NB4 (cell line): ENCODE measurements at regions not wholly inside any gene's neighbourhood (a gene's known extent, or its start where the extent isn't known, plus 50 kb on each side); places are given as distances from the start of the nearest gene placed in this dataset.
"Not testable (repeated sequence)": the region's sequence is repeated elsewhere in the genome, so short reads cannot be mapped to it uniquely, and the experiment has no call there.

ENCODE experiments used
- DNase-seq: peaks from one replicate; pipeline ENCODE4 v3.0.0; 2010; ENCODE audit warnings: low read depth
- H3K4me3 ChIP-seq: one replicate; pipeline ENCODE4 v1.5.1; 2011; ENCODE audit warnings: mild to moderate bottlenecking, low read depth, low read length, moderate library complexity
- MYC ChIP-seq: IDR thresholded peaks from 2 replicates; pipeline ENCODE4 v1.6.1; 2011; ENCODE audit warnings: low read depth, low read length
- POLR2A ChIP-seq: IDR thresholded peaks from 2 replicates; pipeline ENCODE4 v1.6.1; 2011; ENCODE audit warnings: mild to moderate bottlenecking; ENCODE audit not compliant: insufficient read length; ENCODE audit errors: extremely low read depth
- TF ChIP-seq, protein P1 (sequence below): IDR thresholded peaks from 2 replicates; pipeline ENCODE4 v1.6.1; 2011; ENCODE audit warnings: low read depth, low read length
- TF ChIP-seq, protein P2 (sequence below): IDR thresholded peaks from one replicate; pipeline ENCODE4 v1.5.1; 2012; ENCODE audit warnings: low read depth, low read length

DNA sequence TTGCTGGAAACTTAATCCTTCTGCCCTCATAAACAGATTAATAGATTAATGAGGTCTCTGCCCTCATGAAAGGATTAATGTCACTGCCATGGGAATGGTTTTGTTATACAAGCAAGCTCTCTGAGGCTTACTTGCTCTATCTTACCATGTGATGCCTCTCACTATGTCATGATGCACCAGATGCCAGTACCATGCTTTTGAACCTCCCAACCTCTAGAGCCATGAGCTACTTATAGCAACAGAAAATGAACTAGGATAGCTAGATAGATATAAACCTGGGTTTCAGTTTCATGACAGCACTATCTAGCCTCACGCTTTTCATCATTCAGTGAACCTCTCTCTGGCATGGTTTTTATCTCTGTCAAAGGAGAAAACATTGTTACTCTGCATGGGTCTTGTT, 371.6 kb upstream of the LRP1B start:
- no peak overlapping the region for H3K4me3 ChIP-seq
- TF ChIP-seq POLR2A = no peak
- no peak for TF ChIP-seq MYC
- TF ChIP-seq, protein P1, sequence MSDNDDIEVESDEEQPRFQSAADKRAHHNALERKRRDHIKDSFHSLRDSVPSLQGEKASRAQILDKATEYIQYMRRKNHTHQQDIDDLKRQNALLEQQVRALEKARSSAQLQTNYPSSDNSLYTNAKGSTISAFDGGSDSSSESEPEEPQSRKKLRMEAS = no peak
- TF ChIP-seq, protein P2, sequence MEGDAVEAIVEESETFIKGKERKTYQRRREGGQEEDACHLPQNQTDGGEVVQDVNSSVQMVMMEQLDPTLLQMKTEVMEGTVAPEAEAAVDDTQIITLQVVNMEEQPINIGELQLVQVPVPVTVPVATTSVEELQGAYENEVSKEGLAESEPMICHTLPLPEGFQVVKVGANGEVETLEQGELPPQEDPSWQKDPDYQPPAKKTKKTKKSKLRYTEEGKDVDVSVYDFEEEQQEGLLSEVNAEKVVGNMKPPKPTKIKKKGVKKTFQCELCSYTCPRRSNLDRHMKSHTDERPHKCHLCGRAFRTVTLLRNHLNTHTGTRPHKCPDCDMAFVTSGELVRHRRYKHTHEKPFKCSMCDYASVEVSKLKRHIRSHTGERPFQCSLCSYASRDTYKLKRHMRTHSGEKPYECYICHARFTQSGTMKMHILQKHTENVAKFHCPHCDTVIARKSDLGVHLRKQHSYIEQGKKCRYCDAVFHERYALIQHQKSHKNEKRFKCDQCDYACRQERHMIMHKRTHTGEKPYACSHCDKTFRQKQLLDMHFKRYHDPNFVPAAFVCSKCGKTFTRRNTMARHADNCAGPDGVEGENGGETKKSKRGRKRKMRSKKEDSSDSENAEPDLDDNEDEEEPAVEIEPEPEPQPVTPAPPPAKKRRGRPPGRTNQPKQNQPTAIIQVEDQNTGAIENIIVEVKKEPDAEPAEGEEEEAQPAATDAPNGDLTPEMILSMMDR = no peak
- DNase-seq = no peak

DNA sequence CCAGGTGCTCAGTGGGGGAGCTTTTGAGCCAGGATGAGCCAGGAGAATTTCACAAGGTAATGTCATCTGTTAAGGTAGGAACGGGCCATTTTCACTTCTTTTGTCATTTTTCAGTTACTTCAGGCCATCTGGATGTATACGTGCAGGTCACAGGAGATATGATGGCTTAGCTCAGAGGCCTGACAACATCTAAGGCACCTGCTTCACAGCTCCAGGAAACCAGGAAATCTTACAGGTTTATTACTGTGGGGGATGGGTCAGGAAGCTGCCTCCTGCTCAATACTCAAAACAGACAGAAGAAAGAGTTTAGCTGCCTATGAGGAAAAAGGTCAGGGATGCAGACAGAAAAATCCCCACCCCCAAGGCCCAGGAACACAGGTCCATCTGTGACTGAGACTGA, 364.3 kb upstream of the LRP1B start:
- no peak for TF ChIP-seq MYC
- TF ChIP-seq, protein P1 = no peak
- TF ChIP-seq POLR2A = no peak
- TF ChIP-seq, protein P2 = no peak

DNA sequence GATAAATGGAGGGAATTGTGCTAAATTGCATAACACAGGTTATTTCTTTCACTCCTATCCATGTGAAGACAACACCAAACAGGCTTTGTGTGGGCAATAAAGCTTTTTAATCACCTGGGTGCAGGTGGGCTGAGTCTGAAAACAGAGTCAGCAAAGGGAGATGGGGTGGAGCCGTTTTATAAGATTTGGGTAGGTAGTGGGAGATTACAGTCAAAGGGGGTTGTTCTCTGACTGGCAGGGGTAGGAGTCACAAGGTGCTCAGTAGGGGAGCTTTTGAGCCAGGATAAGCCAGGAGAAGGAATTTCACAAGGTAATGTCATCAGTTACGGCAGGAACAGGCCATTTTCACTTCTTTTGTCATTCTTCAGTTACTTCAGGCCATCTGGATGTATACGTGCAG, 358.8 kb upstream of the LRP1B start:
- H3K4me3 ChIP-seq, DNase-seq: not testable (repeated sequence)

More for the DNA sequence above, 364.3 kb upstream of the LRP1B start:
- no peak overlapping the region for H3K4me3 ChIP-seq
- no peak for DNase-seq

DNA sequence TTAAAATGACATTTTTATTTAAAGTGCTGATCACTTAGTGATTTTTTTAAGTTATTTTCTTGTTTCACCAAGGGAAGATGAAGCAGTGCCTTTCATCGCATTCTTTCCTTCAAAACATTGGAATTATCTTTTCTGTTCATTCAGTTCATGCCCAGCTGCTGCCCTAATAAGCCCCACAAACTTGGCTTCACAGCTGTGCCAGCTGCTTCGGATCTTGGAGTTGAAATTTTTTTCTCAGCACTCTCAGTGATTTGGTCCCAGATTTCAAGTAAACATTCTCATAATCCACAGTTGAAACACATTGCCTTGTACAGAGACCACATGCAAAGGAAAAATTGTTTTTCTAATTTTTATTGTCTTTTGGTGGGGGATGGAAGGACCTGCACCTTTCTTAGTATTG, 353.3 kb upstream of the LRP1B start:
- no peak for DNase-seq
- H3K4me3 ChIP-seq = no peak overlapping the region
- no peak for TF ChIP-seq POLR2A
- TF ChIP-seq, protein P2 = no peak

DNA sequence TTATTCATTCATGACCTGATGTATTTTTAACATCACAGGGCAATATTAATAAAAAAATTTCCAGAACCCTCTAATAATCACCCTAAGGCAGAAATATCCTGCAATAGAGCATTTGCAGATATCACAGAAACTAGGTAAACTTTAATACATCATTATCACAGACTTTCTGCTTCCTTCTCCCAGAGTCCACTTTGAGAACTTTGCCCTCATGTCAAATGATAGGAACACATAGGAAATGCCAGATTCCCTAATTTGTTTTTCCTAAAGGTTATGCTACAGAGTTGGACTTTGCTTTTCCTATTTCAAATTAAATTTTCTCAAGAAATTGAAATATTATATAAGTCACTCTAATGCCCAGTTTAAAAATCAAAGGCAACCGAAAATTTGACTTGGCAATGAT, 352.8 kb upstream of the LRP1B start:
- H3K4me3 ChIP-seq = no peak overlapping the region
- no peak for DNase-seq
- TF ChIP-seq, protein P1 = no peak
- TF ChIP-seq POLR2A (no peak), MYC (no peak)
- TF ChIP-seq, protein P2 = no peak

DNA sequence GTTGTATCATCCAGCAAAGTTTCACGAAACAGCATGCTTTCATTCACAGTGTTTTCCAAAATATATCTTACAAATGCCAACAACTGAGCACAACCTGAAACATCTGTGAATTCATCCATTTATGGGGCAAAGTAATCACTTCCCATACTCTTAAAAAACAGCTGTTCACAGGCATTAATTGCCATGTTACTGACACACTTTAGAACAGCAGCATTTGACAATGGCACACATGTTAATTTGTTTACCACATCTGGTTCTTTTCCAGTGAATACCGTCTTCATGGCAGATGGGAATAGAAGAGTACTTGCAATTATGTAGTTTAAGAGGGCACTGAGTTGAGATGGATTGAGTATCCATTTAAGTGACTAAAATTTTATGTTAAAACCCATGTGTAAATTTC, 347.4 kb upstream of the LRP1B start:
- DNase-seq = no peak
- no peak overlapping the region for H3K4me3 ChIP-seq
- TF ChIP-seq POLR2A = no peak
- TF ChIP-seq, protein P1 = no peak
- TF ChIP-seq, protein P2 = no peak
- TF ChIP-seq MYC = no peak

DNA sequence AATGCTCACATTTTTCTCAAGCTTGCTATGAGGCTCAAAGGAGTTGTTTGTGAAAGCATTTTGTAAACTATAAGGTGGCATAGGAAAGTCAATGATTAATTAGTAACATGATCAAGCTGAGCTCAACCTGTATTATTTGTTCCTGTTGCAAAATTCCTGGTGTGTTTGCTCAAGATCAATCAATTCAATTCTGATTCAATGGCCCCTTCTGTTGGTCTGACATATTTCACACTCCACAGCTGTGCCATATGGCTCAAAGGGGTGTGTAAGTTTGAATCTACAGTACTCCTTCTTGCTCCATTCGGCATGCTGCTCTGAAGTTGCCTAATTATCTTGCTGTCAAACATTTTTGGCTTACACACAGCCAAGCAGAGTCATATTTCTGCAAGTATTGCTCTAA, 341.6 kb upstream of the LRP1B start:
- TF ChIP-seq, protein P2 = no peak
- TF ChIP-seq MYC (no peak), POLR2A (no peak)
- TF ChIP-seq, protein P1 = no peak
- DNase-seq = no peak
- no peak overlapping the region for H3K4me3 ChIP-seq
